ENCODE measurements at regions not wholly inside any gene's neighbourhood (a gene's known extent, or its start where the extent isn't known, plus 50 kb on each side); places are given as distances from the start of the nearest gene placed in this dataset.

DNA sequence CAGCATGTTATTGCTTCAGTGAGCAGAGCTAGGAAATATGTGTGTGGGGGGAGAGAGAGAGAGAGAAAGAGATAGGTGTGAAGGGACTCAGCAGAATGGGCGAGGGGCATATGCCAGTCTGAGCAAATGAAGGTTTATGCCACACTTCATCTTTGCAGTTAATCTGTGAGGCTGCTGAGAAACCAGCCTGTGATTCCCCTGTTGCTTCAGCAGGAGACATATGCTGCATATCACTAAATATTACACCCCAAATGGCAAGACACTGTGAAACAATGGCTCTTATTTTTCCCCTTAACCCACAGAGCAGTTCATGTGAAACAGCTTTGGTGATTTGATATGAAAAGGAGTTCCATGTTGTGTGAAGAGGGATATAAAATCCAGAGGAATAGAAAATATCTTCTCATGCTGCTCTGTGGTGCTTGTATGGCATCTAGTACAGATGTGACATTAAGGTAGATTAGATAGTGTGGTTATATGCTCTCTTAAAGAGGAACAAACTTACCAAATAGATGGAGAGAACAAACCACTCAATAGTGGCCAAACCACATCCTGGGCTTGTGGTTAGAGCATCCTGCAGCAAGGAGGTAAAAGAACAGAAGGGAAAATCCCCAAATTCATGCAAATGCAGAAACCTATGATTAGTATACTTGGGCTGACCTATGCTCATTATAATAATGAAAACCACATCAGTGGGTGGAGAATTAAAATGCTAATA, 864.2 kb downstream of the FAM181B start:
- ChIA-PET CTCF (no interaction called here), POLR2A (no interaction called here)
- DNase-seq (ENCODE audit: extremely low spot score): peak; percentile 28
- TF ChIP-seq, protein P1, sequence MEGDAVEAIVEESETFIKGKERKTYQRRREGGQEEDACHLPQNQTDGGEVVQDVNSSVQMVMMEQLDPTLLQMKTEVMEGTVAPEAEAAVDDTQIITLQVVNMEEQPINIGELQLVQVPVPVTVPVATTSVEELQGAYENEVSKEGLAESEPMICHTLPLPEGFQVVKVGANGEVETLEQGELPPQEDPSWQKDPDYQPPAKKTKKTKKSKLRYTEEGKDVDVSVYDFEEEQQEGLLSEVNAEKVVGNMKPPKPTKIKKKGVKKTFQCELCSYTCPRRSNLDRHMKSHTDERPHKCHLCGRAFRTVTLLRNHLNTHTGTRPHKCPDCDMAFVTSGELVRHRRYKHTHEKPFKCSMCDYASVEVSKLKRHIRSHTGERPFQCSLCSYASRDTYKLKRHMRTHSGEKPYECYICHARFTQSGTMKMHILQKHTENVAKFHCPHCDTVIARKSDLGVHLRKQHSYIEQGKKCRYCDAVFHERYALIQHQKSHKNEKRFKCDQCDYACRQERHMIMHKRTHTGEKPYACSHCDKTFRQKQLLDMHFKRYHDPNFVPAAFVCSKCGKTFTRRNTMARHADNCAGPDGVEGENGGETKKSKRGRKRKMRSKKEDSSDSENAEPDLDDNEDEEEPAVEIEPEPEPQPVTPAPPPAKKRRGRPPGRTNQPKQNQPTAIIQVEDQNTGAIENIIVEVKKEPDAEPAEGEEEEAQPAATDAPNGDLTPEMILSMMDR (IDR thresholded peaks at IDR 0.05; ENCODE audit: control extremely low read depth, extremely low read depth, low read depth, missing control alignments): no peak

GRCh38 chr11:81866896-81867295, 866.8 kb downstream of the FAM181B start:
- ChIA-PET CTCF (no interaction called here), POLR2A (no interaction called here)
- no peak for DNase-seq (ENCODE audit: extremely low spot score)
- TF ChIP-seq, protein P1 (IDR thresholded peaks at IDR 0.05; ENCODE audit: control extremely low read depth, extremely low read depth, low read depth, missing control alignments): no peak

DNA sequence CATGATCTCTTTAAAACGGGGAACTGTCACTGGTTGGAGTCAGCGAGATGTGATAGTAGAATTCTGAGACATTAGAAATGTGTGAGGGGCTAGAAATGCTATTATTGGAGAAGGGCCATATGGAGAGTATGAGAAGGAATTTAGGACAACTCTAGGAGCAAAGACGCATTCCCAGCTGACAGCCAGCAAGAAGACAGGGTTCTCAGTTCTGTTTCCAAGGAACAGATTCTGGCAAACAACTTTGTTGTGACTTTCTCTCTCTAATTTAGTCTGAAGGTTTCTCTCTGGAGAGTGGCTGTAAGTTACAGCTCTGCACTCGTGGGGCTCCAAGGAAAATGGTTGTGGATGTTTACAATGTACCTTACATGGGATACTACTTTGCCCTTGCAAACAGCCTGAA, 876.3 kb downstream of the FAM181B start:
- TF ChIP-seq, protein P1 (IDR thresholded peaks at IDR 0.05; ENCODE audit: control extremely low read depth, extremely low read depth, low read depth, missing control alignments): no peak
- ChIA-PET CTCF (no interaction called here), POLR2A (no interaction called here)
- no peak for DNase-seq (ENCODE audit: extremely low spot score)

GRCh38 chr11:81853791-81854190, 879.9 kb downstream of the FAM181B start:
- TF ChIP-seq, protein P1 (IDR thresholded peaks at IDR 0.05; ENCODE audit: control extremely low read depth, extremely low read depth, low read depth, missing control alignments): no peak
- ChIA-PET CTCF (interaction anchor here (0.9 kb wide), 1 partner anchor 13 kb away, joined by 3 read pairs; no protein-coding TSS in a partner anchor), POLR2A (no interaction called here)
- no peak for DNase-seq (ENCODE audit: extremely low spot score)

DNA sequence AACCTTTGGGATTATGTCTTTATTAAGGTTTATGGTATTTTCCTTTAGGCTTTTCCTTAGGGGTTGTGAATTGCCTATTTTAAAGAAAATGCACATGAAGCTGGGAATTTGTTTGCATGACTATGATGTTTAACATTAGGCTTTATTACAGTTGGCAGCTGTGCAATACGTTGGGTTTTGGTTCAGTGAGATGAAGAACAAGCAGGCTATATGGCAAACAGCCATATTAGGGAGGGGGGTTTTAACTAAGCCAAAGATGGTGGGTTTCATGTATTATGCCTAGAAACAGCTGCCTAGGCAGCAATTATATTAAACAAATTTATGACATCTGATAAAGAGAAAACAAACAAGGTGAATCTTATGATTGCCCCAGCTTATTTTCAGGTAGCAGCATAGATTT, 880.8 kb downstream of the FAM181B start:
- no peak for DNase-seq (ENCODE audit: extremely low spot score)
- POLR2A ChIA-PET: no interaction called here
- TF ChIP-seq, protein P1 (IDR thresholded peaks at IDR 0.05; ENCODE audit: control extremely low read depth, extremely low read depth, low read depth, missing control alignments): no peak
- CTCF ChIA-PET: interaction anchor here (0.9 kb wide), 1 partner anchor 12 kb away, joined by 3 read pairs; no protein-coding TSS in a partner anchor

DNA sequence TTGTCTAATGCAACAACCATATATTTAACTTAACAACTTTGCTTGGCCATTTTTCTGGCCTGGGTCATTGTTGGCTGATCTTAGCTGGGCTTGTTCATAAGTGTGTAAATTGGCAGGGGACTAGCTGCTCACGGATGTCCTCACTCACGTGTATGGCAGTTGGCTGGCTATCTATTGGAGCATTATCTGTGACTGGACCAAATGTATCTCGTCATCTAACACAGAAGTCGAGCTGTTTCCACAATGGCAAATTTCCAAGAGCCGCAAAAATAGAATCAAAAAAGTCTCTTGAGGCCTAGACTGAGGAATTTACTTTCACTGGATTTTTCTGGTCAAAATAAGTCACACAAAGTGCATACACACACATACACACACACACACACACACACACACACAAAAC, 893.3 kb downstream of the FAM181B start:
- CTCF ChIA-PET: no interaction called here
- POLR2A ChIA-PET: no interaction called here
- TF ChIP-seq, protein P1 (IDR thresholded peaks at IDR 0.05; ENCODE audit: control extremely low read depth, extremely low read depth, low read depth, missing control alignments): no peak
- DNase-seq (ENCODE audit: extremely low spot score): no peak
